ENCODE measurements at regions not wholly inside any gene's neighbourhood (a gene's known extent, or its start where the extent isn't known, plus 50 kb on each side); places are given as distances from the start of the nearest gene placed in this dataset.

- no peak for DNase-seq (ENCODE audit: low spot score in 2 of 2)
- no peak for TF ChIP-seq CTCF (IDR thresholded peaks at IDR 0.05)
- TF ChIP-seq POLR2A (IDR thresholded peaks at IDR 0.05) = no peak
- no peak overlapping the region for H3K4me3 ChIP-seq (ENCODE audit: low read depth, poor library complexity, severe bottlenecking)
- intact Hi-C loops (cut with DNase I; ENCODE audit: low total_unique reads) = no loop called here
- WGBS, 2 donors = 89 to 91% methylated on average over 4 of the region's 4 CpGs
Observed at GRCh38 chr20:12874933-12875332, 133.8 kb upstream of the SPTLC3 start.

GRCh38 chr20:12875510-12875909 lies 133.3 kb upstream of the SPTLC3 start:
- WGBS, 2 donors = 73 to 76% methylated on average over 6 of the region's 6 CpGs
- TF ChIP-seq POLR2A (IDR thresholded peaks at IDR 0.05) = no peak
- no peak for TF ChIP-seq CTCF (IDR thresholded peaks at IDR 0.05)
- no peak overlapping the region for H3K4me3 ChIP-seq (ENCODE audit: low read depth, poor library complexity, severe bottlenecking)
- intact Hi-C loops (cut with DNase I; ENCODE audit: low total_unique reads) = no loop called here
- no peak for DNase-seq (ENCODE audit: low spot score in 2 of 2)

- intact Hi-C loops (cut with DNase I; ENCODE audit: low total_unique reads) = no loop called here
- no peak for DNase-seq (ENCODE audit: low spot score in 2 of 2)
- WGBS, 2 donors = 59 to 67% methylated on average over 1 of the region's 1 CpG
- no peak for TF ChIP-seq CTCF (IDR thresholded peaks at IDR 0.05)
- H3K4me3 ChIP-seq (ENCODE audit: low read depth, poor library complexity, severe bottlenecking) = no peak overlapping the region
Observed at GRCh38 chr20:12882832-12883506, 125.8 kb upstream of the SPTLC3 start.

- no peak for TF ChIP-seq CTCF (IDR thresholded peaks at IDR 0.05)
- no peak for TF ChIP-seq POLR2A (IDR thresholded peaks at IDR 0.05)
- no peak for DNase-seq (ENCODE audit: low spot score in 2 of 2)
- intact Hi-C loops (cut with DNase I; ENCODE audit: low total_unique reads) = no loop called here
- no peak overlapping the region for H3K4me3 ChIP-seq (ENCODE audit: low read depth, poor library complexity, severe bottlenecking)
Observed at GRCh38 chr20:12883507-12883885, 125.3 kb upstream of the SPTLC3 start.

- WGBS, 2 donors = 79 to 89% methylated on average over 5 of the region's 5 CpGs
- intact Hi-C loops (cut with DNase I; ENCODE audit: low total_unique reads) = no loop called here
- H3K4me3 ChIP-seq (ENCODE audit: low read depth, poor library complexity, severe bottlenecking) = no peak overlapping the region
- DNase-seq (ENCODE audit: low spot score in 2 of 2) = no peak
- no peak for TF ChIP-seq CTCF (IDR thresholded peaks at IDR 0.05)
- TF ChIP-seq POLR2A (IDR thresholded peaks at IDR 0.05) = no peak
Observed at GRCh38 chr20:12886618-12887363, 122.0 kb upstream of the SPTLC3 start.

All from lower leg skin (tissue), 4 donors.